Activated CD8-positive, alpha-beta memory T cell treated with anti-CD3 and anti-CD28 coated beads, Interleukin-2, amount 50 U/mL, for 48 hours (primary cell): ENCODE measurements at regions not wholly inside any gene's neighbourhood (a gene's known extent, or its start where the extent isn't known, plus 50 kb on each side); places are given as distances from the start of the nearest gene placed in this dataset.

Source experiments
- DNase-seq: peaks from one replicate; pipeline ENCODE4 v3.0.0-alpha.2; 2020

- no peak for DNase-seq
Observed at GRCh38 chr1:38326856-38327255, 280.3 kb upstream of the POU3F1 start.

GRCh38 chr1:38326135-38326534 lies 279.5 kb upstream of the POU3F1 start:
- DNase-seq, result no peak

- DNase-seq, result no peak
Observed at GRCh38 chr1:38312753-38313152, 266.2 kb upstream of the POU3F1 start.

GRCh38 chr1:38310079-38310478 lies 263.5 kb upstream of the POU3F1 start:
- no peak for DNase-seq

GRCh38 chr1:38308780-38309179 lies 262.2 kb upstream of the POU3F1 start:
- DNase-seq, result no peak

GRCh38 chr1:38305666-38306065 lies 259.1 kb upstream of the POU3F1 start:
- DNase-seq, result no peak

- no peak for DNase-seq
Observed at GRCh38 chr1:38303843-38304242, 257.2 kb upstream of the POU3F1 start.

GRCh38 chr1:38301040-38301439 lies 254.4 kb upstream of the POU3F1 start:
- DNase-seq, result no peak

GRCh38 chr1:38300616-38301015 lies 254.0 kb upstream of the POU3F1 start:
- no peak for DNase-seq

GRCh38 chr1:38297842-38298241 lies 251.2 kb upstream of the POU3F1 start:
- no peak for DNase-seq

GRCh38 chr1:38297246-38297645 lies 250.7 kb upstream of the POU3F1 start:
- DNase-seq, result no peak

GRCh38 chr1:38296047-38296446 lies 249.5 kb upstream of the POU3F1 start:
- DNase-seq, result no peak

- no peak for DNase-seq
Observed at GRCh38 chr1:38293567-38293966, 247.0 kb upstream of the POU3F1 start.

- DNase-seq, result no peak
Observed at GRCh38 chr1:38292969-38293368, 246.4 kb upstream of the POU3F1 start.

GRCh38 chr1:38291906-38292521 lies 245.4 kb upstream of the POU3F1 start:
- no peak for DNase-seq

GRCh38 chr1:38291336-38291735 lies 244.7 kb upstream of the POU3F1 start:
- no peak for DNase-seq

GRCh38 chr1:38289034-38289433 lies 242.4 kb upstream of the POU3F1 start:
- no peak for DNase-seq

- no peak for DNase-seq
Observed at GRCh38 chr1:38287547-38287946, 241.0 kb upstream of the POU3F1 start.

- DNase-seq, result no peak
Observed at GRCh38 chr1:38287036-38287435, 240.4 kb upstream of the POU3F1 start.

GRCh38 chr1:38285807-38286530 lies 239.4 kb upstream of the POU3F1 start:
- no peak for DNase-seq

- no peak for DNase-seq
Observed at GRCh38 chr1:38284953-38285352, 238.4 kb upstream of the POU3F1 start.

GRCh38 chr1:38283696-38284470 lies 237.3 kb upstream of the POU3F1 start:
- DNase-seq, result no peak

- no peak for DNase-seq
Observed at GRCh38 chr1:38279148-38279547, 232.6 kb upstream of the POU3F1 start.

GRCh38 chr1:38277646-38278045 lies 231.1 kb upstream of the POU3F1 start:
- no peak for DNase-seq
